Type B pancreatic cell (in vitro differentiated cells): ENCODE measurements at regions not wholly inside any gene's neighbourhood (a gene's known extent, or its start where the extent isn't known, plus 50 kb on each side); places are given as distances from the start of the nearest gene placed in this dataset.

Experiments used
- DNase-seq: peaks from one replicate; pipeline ENCODE4 v3.0.0; 2021; ENCODE audit warnings: mixed read lengths; ENCODE audit not compliant: unreplicated experiment; ENCODE audit errors: extremely low spot score
- H3K27ac Mint-ChIP-seq: 2 replicates; pipeline ENCODE4 v1.8.0; 2021; ENCODE audit warnings: mild to moderate bottlenecking, mixed read lengths
- H3K27me3 Mint-ChIP-seq: 2 replicates; pipeline ENCODE4 v1.8.0; 2021; ENCODE audit warnings: mixed read lengths
- H3K36me3 Mint-ChIP-seq: 2 replicates; pipeline ENCODE4 v1.8.0; 2021; ENCODE audit warnings: mixed read lengths
- H3K4me1 Mint-ChIP-seq: one replicate; pipeline ENCODE4 v1.8.0; 2021; ENCODE audit warnings: mixed read lengths; ENCODE audit not compliant: unreplicated experiment
- H3K4me3 Mint-ChIP-seq: 2 replicates; pipeline ENCODE4 v1.8.0; 2021; ENCODE audit warnings: mild to moderate bottlenecking, mixed read lengths
- H3K9me3 Mint-ChIP-seq: 2 replicates; pipeline ENCODE4 v1.8.0; 2021; ENCODE audit warnings: mixed read lengths
- CTCF ChIP-seq: fragments of 200-600 bp; sonication (generic); conservative IDR thresholded peaks from 2 replicates; pipeline ENCODE4 v1.5.0; 2021; ENCODE audit warnings: antibody characterized with exemption, mild to moderate bottlenecking

- H3K4me3 Mint-ChIP-seq: no peak overlapping the region
- peaks cover 7% of the 10 kb centered on the region for H3K27me3 Mint-ChIP-seq
- H3K9me3 Mint-ChIP-seq: peaks cover 5% of the 10 kb centered on the region
- TF ChIP-seq CTCF: no peak
- no peak for DNase-seq
- peaks cover 26% of the 10 kb centered on the region for H3K4me1 Mint-ChIP-seq
- no peak overlapping the region for H3K27ac Mint-ChIP-seq
- H3K36me3 Mint-ChIP-seq: no peaks in the 10 kb centered on the region
These were observed 144.8 kb downstream of the MACROH2A1 start for GRCh38 chr5:135254183-135254582.

GRCh38 chr5:135253601-135254178, 145.3 kb downstream of the MACROH2A1 start:
- Mint-ChIP-seq H3K27ac (no peak overlapping the region), H3K9me3 (peaks cover 5% of the 10 kb centered on the region), H3K27me3 (peaks cover 8% of the 10 kb centered on the region), H3K4me1 (peaks cover 26% of the 10 kb centered on the region), H3K4me3 (no peak overlapping the region), H3K36me3 (no peaks in the 10 kb centered on the region)
- no peak for DNase-seq
- no peak for TF ChIP-seq CTCF

GRCh38 chr5:135251093-135251492, 147.9 kb downstream of the MACROH2A1 start:
- Mint-ChIP-seq H3K27me3 (peaks cover 14% of the 10 kb centered on the region), H3K36me3 (no peaks in the 10 kb centered on the region), H3K9me3 (peaks cover 5% of the 10 kb centered on the region), H3K4me3 (peak overlapping the region; percentile 11), H3K27ac (no peak overlapping the region), H3K4me1 (peaks cover 36% of the 10 kb centered on the region)
- TF ChIP-seq CTCF: no peak
- DNase-seq: peak; percentile 59

GRCh38 chr5:135250671-135251070, 148.4 kb downstream of the MACROH2A1 start:
- peaks cover 5% of the 10 kb centered on the region for H3K9me3 Mint-ChIP-seq
- peaks cover 40% of the 10 kb centered on the region for H3K4me1 Mint-ChIP-seq
- H3K36me3 Mint-ChIP-seq: no peaks in the 10 kb centered on the region
- no peak overlapping the region for H3K4me3 Mint-ChIP-seq
- peaks cover 18% of the 10 kb centered on the region for H3K27me3 Mint-ChIP-seq
- no peak for DNase-seq
- TF ChIP-seq CTCF: no peak
- no peak overlapping the region for H3K27ac Mint-ChIP-seq

- H3K27ac Mint-ChIP-seq: no peak overlapping the region
- H3K4me3 Mint-ChIP-seq: no peak overlapping the region
- H3K36me3 Mint-ChIP-seq: no peaks in the 10 kb centered on the region
- TF ChIP-seq CTCF: no peak
- DNase-seq: peak; percentile 59
- H3K9me3 Mint-ChIP-seq: peaks cover 5% of the 10 kb centered on the region
- H3K4me1 Mint-ChIP-seq: peaks cover 41% of the 10 kb centered on the region
- peaks cover 20% of the 10 kb centered on the region for H3K27me3 Mint-ChIP-seq
These were observed 149.4 kb downstream of the MACROH2A1 start for GRCh38 chr5:135249658-135250057.

GRCh38 chr5:135248801-135249231, 150.2 kb downstream of the MACROH2A1 start:
- no peak for TF ChIP-seq CTCF
- Mint-ChIP-seq H3K9me3 (peaks cover 5% of the 10 kb centered on the region), H3K4me3 (no peak overlapping the region), H3K36me3 (no peaks in the 10 kb centered on the region), H3K27ac (no peak overlapping the region), H3K4me1 (peaks cover 43% of the 10 kb centered on the region), H3K27me3 (peaks cover 20% of the 10 kb centered on the region)
- DNase-seq: peak; percentile 48
